CD4-positive, alpha-beta memory T cell (primary cell): ENCODE measurements at regions not wholly inside any gene's neighbourhood (a gene's known extent, or its start where the extent isn't known, plus 50 kb on each side); places are given as distances from the start of the nearest gene placed in this dataset.

ENCODE experiments used
- CTCF ChIA-PET: fragments of 350-600 bp; sonication (Branson Sonifier 250); formaldehyde crosslinking; loops from one replicate; lab custom pipeline; 2021; ENCODE audit warnings: inconsistent platforms; ENCODE audit not compliant: partially characterized antibody; lab: Charles Lee
- POLR2A ChIA-PET: fragments of 350-600 bp; sonication (Branson Sonifier 250); formaldehyde crosslinking; loops from one replicate; lab custom pipeline; 2021; ENCODE audit not compliant: partially characterized antibody; lab: Charles Lee
- DNase-seq, 5 donors: peaks; one replicate each; pipeline versions ENCODE4 v3.0.0 to v3.0.0-alpha.2; 2020 to 2022; ENCODE audit warnings: mixed read lengths in 1 of 5
- H3K27ac ChIP-seq: one replicate; pipeline ENCODE4 v1.7.0; 2013; ENCODE audit warnings: low read depth, low read length
- H3K27me3 ChIP-seq: 2 replicates; pipeline ENCODE4 v1.7.0; 2013; ENCODE audit warnings: mild to moderate bottlenecking, low read length, moderate library complexity; ENCODE audit not compliant: insufficient read depth
- H3K36me3 ChIP-seq: 2 replicates; pipeline ENCODE4 v1.7.0; 2013; ENCODE audit warnings: mild to moderate bottlenecking, low read length, moderate library complexity; ENCODE audit not compliant: insufficient read depth
- H3K4me1 ChIP-seq: 2 replicates; pipeline ENCODE4 v1.7.0; 2013; ENCODE audit warnings: mild to moderate bottlenecking, low read length, moderate library complexity; ENCODE audit not compliant: insufficient read depth
- H3K4me3 ChIP-seq, 2 donors: one replicate each; pipeline ENCODE4 v1.7.0; 2013; ENCODE audit warnings: low read length in 2 of 2, mild to moderate bottlenecking in 1 of 2
- H3K9me3 ChIP-seq, 2 donors: one replicate each; pipeline ENCODE4 v1.7.0; 2013; ENCODE audit warnings: low read length in 2 of 2, control low read depth in 1 of 2; ENCODE audit not compliant: control insufficient read depth in 1 of 2
- H3K27ac Mint-ChIP-seq, 7 donors: one replicate each; pipeline ENCODE4 v1.8.0; 2020 to 2021; ENCODE audit warnings: mixed read lengths in 7 of 7, mild to moderate bottlenecking in 6 of 7, inconsistent platforms in 3 of 7, moderate library complexity in 3 of 7
- H3K27me3 Mint-ChIP-seq, 2 donors: one replicate each; pipeline ENCODE4 v1.8.0; 2020 to 2021; ENCODE audit warnings: mixed read lengths in 2 of 2
- H3K36me3 Mint-ChIP-seq, 2 donors: one replicate each; pipeline ENCODE4 v1.8.0; 2020 to 2021; ENCODE audit warnings: mixed read lengths in 2 of 2, inconsistent platforms in 1 of 2, mild to moderate bottlenecking in 1 of 2
- H3K4me1 Mint-ChIP-seq, 4 donors: one replicate each; pipeline ENCODE4 v1.8.0; 2020 to 2021; ENCODE audit warnings: mixed read lengths in 4 of 4, mild to moderate bottlenecking in 1 of 4
- H3K4me3 Mint-ChIP-seq, 8 donors: one replicate each; pipeline ENCODE4 v1.8.0; 2020 to 2021; ENCODE audit warnings: mixed read lengths in 8 of 8, mild to moderate bottlenecking in 7 of 8, moderate library complexity in 6 of 8, inconsistent platforms in 3 of 8
- H3K9me3 Mint-ChIP-seq, 8 donors: one replicate each; pipeline ENCODE4 v1.8.0; 2020 to 2021; ENCODE audit warnings: mixed read lengths in 8 of 8, mild to moderate bottlenecking in 5 of 8, inconsistent platforms in 3 of 8, moderate library complexity in 1 of 8
- intact Hi-C: fragments of 100-400 bp; cut with micrococcal nuclease; formaldehyde crosslinking; loops from one replicate; pipeline ENCODE4 v1.15.1; 2023

GRCh38 chr13:90950160-90950559 lies 397.3 kb upstream of the MIR17HG start:
- ChIA-PET CTCF (no interaction called here), POLR2A (no interaction called here)
- Mint-ChIP-seq H3K4me1 (no peaks in the 10 kb centered on the region), H3K27ac (no peak overlapping the region), H3K27me3 (no peaks in the 10 kb centered on the region), H3K9me3 (peaks cover 0 to 10% (median 2%) of the 10 kb centered on the region in 8 donors), H3K36me3 (no peaks in the 10 kb centered on the region), H3K4me3 (no peak overlapping the region)
- Histone ChIP-seq H3K9me3 (peaks cover 0 to 3% of the 10 kb centered on the region in 2 donors), H3K4me1 (no peaks in the 10 kb centered on the region), H3K36me3 (no peaks in the 10 kb centered on the region), H3K27ac (no peak overlapping the region), H3K27me3 (no peaks in the 10 kb centered on the region), H3K4me3 (no peak overlapping the region)
- intact Hi-C loops = no loop called here
- DNase-seq = no peak

GRCh38 chr13:90951663-90952062 lies 395.8 kb upstream of the MIR17HG start:
- no peak overlapping the region for H3K4me3 ChIP-seq
- POLR2A ChIA-PET = no interaction called here
- no peaks in the 10 kb centered on the region for H3K4me1 Mint-ChIP-seq

GRCh38 chr13:90952326-90952725 lies 395.2 kb upstream of the MIR17HG start:
- Histone ChIP-seq H3K9me3 (peaks cover 0 to 2% of the 10 kb centered on the region in 2 donors), H3K36me3 (no peaks in the 10 kb centered on the region), H3K27ac (no peak overlapping the region), H3K27me3 (no peaks in the 10 kb centered on the region), H3K4me1 (no peaks in the 10 kb centered on the region), H3K4me3 (no peak overlapping the region)
- Mint-ChIP-seq H3K4me3 (no peak overlapping the region), H3K27me3 (no peaks in the 10 kb centered on the region), H3K9me3 (peaks cover 0 to 10% (median 2%) of the 10 kb centered on the region in 8 donors), H3K4me1 (no peaks in the 10 kb centered on the region), H3K36me3 (no peaks in the 10 kb centered on the region), H3K27ac (no peak overlapping the region)
- intact Hi-C loops = no loop called here
- no peak for DNase-seq
- POLR2A ChIA-PET = no interaction called here
- CTCF ChIA-PET = no interaction called here

More at GRCh38 chr13:90951663-90952062, 395.8 kb upstream of the MIR17HG start:
- no peak overlapping the region for H3K27ac ChIP-seq
- Mint-ChIP-seq H3K9me3 (peaks cover 0 to 10% (median 2%) of the 10 kb centered on the region in 8 donors), H3K4me3 (no peak overlapping the region), H3K27me3 (no peaks in the 10 kb centered on the region), H3K27ac (no peak overlapping the region), H3K36me3 (no peaks in the 10 kb centered on the region)
- no peaks in the 10 kb centered on the region for H3K36me3 ChIP-seq
- no peak for DNase-seq
- no peaks in the 10 kb centered on the region for H3K4me1 ChIP-seq
- peaks cover 0 to 3% of the 10 kb centered on the region in 2 donors for H3K9me3 ChIP-seq
- CTCF ChIA-PET = no interaction called here
- intact Hi-C loops = no loop called here
- H3K27me3 ChIP-seq = no peaks in the 10 kb centered on the region

- DNase-seq = no peak
- H3K4me1 Mint-ChIP-seq = no peaks in the 10 kb centered on the region
- no peak overlapping the region for H3K27ac Mint-ChIP-seq
- no peaks in the 10 kb centered on the region for H3K27me3 Mint-ChIP-seq
- Histone ChIP-seq H3K36me3 (no peaks in the 10 kb centered on the region), H3K4me1 (no peaks in the 10 kb centered on the region), H3K27ac (no peak overlapping the region), H3K27me3 (no peaks in the 10 kb centered on the region), H3K9me3 (no peaks in the 10 kb centered on the region), H3K4me3 (no peak overlapping the region)
- ChIA-PET CTCF (no interaction called here), POLR2A (no interaction called here)
- H3K4me3 Mint-ChIP-seq = no peak overlapping the region
- peaks cover 0 to 4% (median 0%) of the 10 kb centered on the region in 8 donors for H3K9me3 Mint-ChIP-seq
- intact Hi-C loops = no loop called here
- no peaks in the 10 kb centered on the region for H3K36me3 Mint-ChIP-seq
Measured at GRCh38 chr13:90954605-90955195, 392.8 kb upstream of the MIR17HG start.

- intact Hi-C loops = no loop called here
- Histone ChIP-seq H3K4me1 (no peaks in the 10 kb centered on the region), H3K27ac (no peak overlapping the region), H3K4me3 (no peak overlapping the region), H3K27me3 (no peaks in the 10 kb centered on the region), H3K9me3 (no peaks in the 10 kb centered on the region), H3K36me3 (no peaks in the 10 kb centered on the region)
- Mint-ChIP-seq H3K27me3 (no peaks in the 10 kb centered on the region), H3K36me3 (no peaks in the 10 kb centered on the region), H3K27ac (no peak overlapping the region), H3K4me3 (no peak overlapping the region), H3K9me3 (peaks cover 0 to 4% (median 0%) of the 10 kb centered on the region in 8 donors), H3K4me1 (no peaks in the 10 kb centered on the region)
- no peak for DNase-seq
- ChIA-PET POLR2A (no interaction called here), CTCF (no interaction called here)
Measured at GRCh38 chr13:90956031-90956430, 391.5 kb upstream of the MIR17HG start.

GRCh38 chr13:90958866-90959265 lies 388.6 kb upstream of the MIR17HG start:
- no peak overlapping the region for H3K27ac ChIP-seq
- no peaks in the 10 kb centered on the region for H3K9me3 ChIP-seq
- peaks cover 0 to 7% (median 1%) of the 10 kb centered on the region in 8 donors for H3K9me3 Mint-ChIP-seq
- intact Hi-C loops = no loop called here
- DNase-seq = no peak
- ChIA-PET CTCF (no interaction called here), POLR2A (no interaction called here)
- H3K36me3 Mint-ChIP-seq = no peaks in the 10 kb centered on the region
- no peak overlapping the region for H3K4me3 Mint-ChIP-seq
- H3K4me3 ChIP-seq = no peak overlapping the region
- H3K4me1 ChIP-seq = no peaks in the 10 kb centered on the region
- H3K27me3 Mint-ChIP-seq = no peaks in the 10 kb centered on the region
- no peaks in the 10 kb centered on the region for H3K27me3 ChIP-seq
- H3K36me3 ChIP-seq = no peaks in the 10 kb centered on the region
- H3K27ac Mint-ChIP-seq = no peak overlapping the region
- no peaks in the 10 kb centered on the region for H3K4me1 Mint-ChIP-seq

- ChIA-PET CTCF (no interaction called here), POLR2A (no interaction called here)
- Mint-ChIP-seq H3K36me3 (no peaks in the 10 kb centered on the region), H3K4me1 (no peaks in the 10 kb centered on the region), H3K4me3 (no peak overlapping the region), H3K27me3 (no peaks in the 10 kb centered on the region), H3K9me3 (peaks cover 0 to 9% (median 4%) of the 10 kb centered on the region in 8 donors), H3K27ac (no peak overlapping the region)
- no peaks in the 10 kb centered on the region for H3K27me3 ChIP-seq
- DNase-seq = no peak
- H3K36me3 ChIP-seq = no peaks in the 10 kb centered on the region
- H3K4me1 ChIP-seq = no peaks in the 10 kb centered on the region
- intact Hi-C loops = no loop called here
- H3K27ac ChIP-seq = no peak overlapping the region
- H3K9me3 ChIP-seq = no peaks in the 10 kb centered on the region
- no peak overlapping the region for H3K4me3 ChIP-seq
Measured at GRCh38 chr13:90968166-90968904, 379.2 kb upstream of the MIR17HG start.
